CD14-positive monocyte (primary cell): ENCODE measurements at regions not wholly inside any gene's neighbourhood (a gene's known extent, or its start where the extent isn't known, plus 50 kb on each side); places are given as distances from the start of the nearest gene placed in this dataset.

Experiments used
- DNase-seq, 3 donors: peaks; one replicate each; pipeline ENCODE4 v3.0.0-alpha.2; 2011 to 2022
- H2AFZ ChIP-seq: 2 replicates; pipeline ENCODE4 v1.6.0; 2012; ENCODE audit warnings: mild to moderate bottlenecking, low read depth, low read length, inconsistent platforms; ENCODE audit not compliant: insufficient read depth, poor library complexity, severe bottlenecking
- H3K27ac ChIP-seq, 2 donors: 1 replicate in 1 of 2; 2 replicates in 1 of 2; pipeline ENCODE4 v1.5.1; 2012 to 2013; ENCODE audit warnings: low read length in 2 of 2, control low read depth in 1 of 2, inconsistent platforms in 1 of 2, low read depth in 1 of 2, mild to moderate bottlenecking in 1 of 2
- H3K27me3 ChIP-seq, 2 donors: one replicate each; pipeline versions ENCODE4 v1.6.0 to v1.6.1; 2011 to 2013; ENCODE audit warnings: low read length in 2 of 2; ENCODE audit not compliant: control insufficient read depth in 2 of 2, insufficient read depth in 2 of 2
- H3K36me3 ChIP-seq, 2 donors: replicated peaks in 1 of 2; 1 replicate in 1 of 2; 2 replicates in 1 of 2; pipeline versions ENCODE4 v1.5.1 to v1.6.1; 2012 to 2013; ENCODE audit warnings: low read length in 2 of 2, control low read depth in 1 of 2, inconsistent platforms in 1 of 2, mild to moderate bottlenecking in 1 of 2; ENCODE audit not compliant: insufficient read depth in 2 of 2, control insufficient read depth in 1 of 2
- H3K4me1 ChIP-seq, 2 donors: 1 replicate in 1 of 2; 2 replicates in 1 of 2; pipeline versions ENCODE4 v1.5.1 to v1.6.1; 2012 to 2013; ENCODE audit warnings: low read length in 2 of 2, control low read depth in 1 of 2, inconsistent platforms in 1 of 2, mild to moderate bottlenecking in 1 of 2, moderate library complexity in 1 of 2; ENCODE audit not compliant: insufficient read depth in 2 of 2, control insufficient read depth in 1 of 2
- H3K4me2 ChIP-seq: replicated peaks from 2 replicates; pipeline ENCODE3; 2012; ENCODE audit warnings: low read length, moderate library complexity, mild to moderate bottlenecking; ENCODE audit not compliant: poor library complexity, severe bottlenecking; ENCODE audit errors: extremely low read depth
- H3K4me3 ChIP-seq, 3 experiments: fragments of 200-600 bp in 1 of 3; sonication (generic) in 1 of 3; replicated peaks in 1 of 3; 1 replicate in 2 of 3; 2 replicates in 1 of 3; pipeline ENCODE4 v1.5.1; 2011 to 2013; ENCODE audit warnings: low read length in 3 of 3, mild to moderate bottlenecking in 3 of 3, control low read depth in 2 of 3, low read depth in 2 of 3, inconsistent platforms in 1 of 3, moderate library complexity in 1 of 3
- H3K79me2 ChIP-seq: 2 replicates; pipeline ENCODE4 v1.6.0; 2012; ENCODE audit warnings: mild to moderate bottlenecking, control low read depth, inconsistent platforms, low read length, moderate library complexity; ENCODE audit not compliant: insufficient read depth
- H3K9ac ChIP-seq: 2 replicates; pipeline ENCODE4 v1.6.0; 2017; ENCODE audit warnings: low read length, mild to moderate bottlenecking; ENCODE audit not compliant: insufficient read depth, poor library complexity, severe bottlenecking
- H3K9me3 ChIP-seq, 2 donors: replicated peaks in 1 of 2; 1 replicate in 1 of 2; 2 replicates in 1 of 2; pipeline versions ENCODE4 v1.5.1 to v1.6.1; 2012 to 2013; ENCODE audit warnings: low read length in 2 of 2, control low read depth in 1 of 2; ENCODE audit not compliant: control insufficient read depth in 1 of 2, insufficient read depth in 1 of 2
- H4K20me1 ChIP-seq: 2 replicates; pipeline ENCODE4 v1.6.0; 2012; ENCODE audit warnings: mild to moderate bottlenecking, low read length, control low read depth, moderate library complexity; ENCODE audit not compliant: insufficient read depth
- H3K27ac Mint-ChIP-seq, 7 donors: one replicate each; pipeline ENCODE4 v1.8.0; 2020; ENCODE audit warnings: mild to moderate bottlenecking in 7 of 7, mixed read lengths in 7 of 7, moderate library complexity in 6 of 7, inconsistent platforms in 2 of 7
- H3K27me3 Mint-ChIP-seq, 3 donors: one replicate each; pipeline ENCODE4 v1.8.0; 2021 to 2022; ENCODE audit warnings: low read depth in 3 of 3, mild to moderate bottlenecking in 3 of 3, mixed read lengths in 3 of 3, moderate library complexity in 3 of 3, inconsistent platforms in 1 of 3
- H3K36me3 Mint-ChIP-seq, 2 donors: one replicate each; pipeline ENCODE4 v1.8.0; 2020; ENCODE audit warnings: mixed read lengths in 2 of 2, inconsistent platforms in 1 of 2, mild to moderate bottlenecking in 1 of 2
- H3K4me1 Mint-ChIP-seq: one replicate; pipeline ENCODE4 v1.8.0; 2020; ENCODE audit warnings: mild to moderate bottlenecking, mixed read lengths
- H3K4me3 Mint-ChIP-seq, 2 donors: one replicate each; pipeline ENCODE4 v1.8.0; 2020; ENCODE audit warnings: mild to moderate bottlenecking in 2 of 2, mixed read lengths in 2 of 2, moderate library complexity in 1 of 2
- H3K9me3 Mint-ChIP-seq, 7 donors: one replicate each; pipeline ENCODE4 v1.8.0; 2020 to 2022; ENCODE audit warnings: mixed read lengths in 7 of 7, mild to moderate bottlenecking in 6 of 7, moderate library complexity in 6 of 7, inconsistent platforms in 2 of 7
- CTCF ChIP-seq: fragments of 200-600 bp; IDR thresholded peaks from one replicate; pipeline ENCODE4 v1.8.0; 2022; ENCODE audit warnings: antibody characterized with exemption, mild to moderate bottlenecking
- WGBS: methylation state at CpG from one replicate; pipeline ENCODE4 v1.1.5; 2013; ENCODE audit warnings: missing lambda C conversion rate; ENCODE audit not compliant: insufficient coverage; 5-methylcytosine and 5-hydroxymethylcytosine counted together
- intact Hi-C, 2 donors: fragments of 100-400 bp; cut with micrococcal nuclease; formaldehyde crosslinking; loops; one replicate each; pipeline versions ENCODE4 v1.15.0 to v1.15.1; 2023

GRCh38 chr5:175257128-175257846 is 186.7 kb downstream of the DRD1 start:
- no peaks in the 10 kb centered on the region for H3K36me3 Mint-ChIP-seq
- WGBS = 43% methylated on average over 2 of the region's 4 CpGs

GRCh38 chr5:175254155-175254554 is 189.8 kb downstream of the DRD1 start:
- no peak for TF ChIP-seq CTCF
- no peak overlapping the region for H3K27ac ChIP-seq
- no CpG with 5 or more reads among the region's 1 CpG for WGBS
- H3K36me3 Mint-ChIP-seq = no peaks in the 10 kb centered on the region
- no peak overlapping the region for H3K27ac Mint-ChIP-seq
- no peaks in the 10 kb centered on the region for H3K36me3 ChIP-seq
- H3K4me3 Mint-ChIP-seq = no peak overlapping the region
- H3K27me3 ChIP-seq = no peaks in the 10 kb centered on the region
- peaks cover 0 to 7% (median 0%) of the 10 kb centered on the region in 7 donors for H3K9me3 Mint-ChIP-seq
- no peak overlapping the region for H3K4me3 ChIP-seq
- no peak for DNase-seq
- H3K4me1 ChIP-seq = no peaks in the 10 kb centered on the region
- H4K20me1 ChIP-seq = no peaks in the 10 kb centered on the region
- no peaks in the 10 kb centered on the region for H3K4me1 Mint-ChIP-seq
- H3K79me2 ChIP-seq = no peaks in the 10 kb centered on the region
- H2AFZ ChIP-seq = no peak overlapping the region
- H3K27me3 Mint-ChIP-seq = peaks cover 0 to 2% (median 0%) of the 10 kb centered on the region in 3 donors
- H3K9ac ChIP-seq = no peak overlapping the region
- intact Hi-C loops = no loop called here
- no peak overlapping the region for H3K4me2 ChIP-seq
- no peaks in the 10 kb centered on the region for H3K9me3 ChIP-seq

More at GRCh38 chr5:175257128-175257846, 186.7 kb downstream of the DRD1 start:
- H3K4me3 ChIP-seq = no peak overlapping the region
- no peak overlapping the region for H3K27ac ChIP-seq
- no peak overlapping the region for H3K9ac ChIP-seq
- H3K4me1 Mint-ChIP-seq = no peaks in the 10 kb centered on the region
- TF ChIP-seq CTCF = no peak
- H3K9me3 Mint-ChIP-seq = peaks cover 0 to 7% (median 2%) of the 10 kb centered on the region in 7 donors
- H2AFZ ChIP-seq = no peak overlapping the region
- H3K27me3 Mint-ChIP-seq = peaks cover 1 to 2% (median 2%) of the 10 kb centered on the region in 3 donors
- no peaks in the 10 kb centered on the region for H3K9me3 ChIP-seq
- no peak overlapping the region for H3K4me3 Mint-ChIP-seq
- intact Hi-C loops = no loop called here
- H3K4me1 ChIP-seq = no peaks in the 10 kb centered on the region
- no peaks in the 10 kb centered on the region for H3K27me3 ChIP-seq
- no peak for DNase-seq
- no peak overlapping the region for H3K27ac Mint-ChIP-seq
- no peaks in the 10 kb centered on the region for H3K79me2 ChIP-seq
- H3K36me3 ChIP-seq = no peaks in the 10 kb centered on the region
- H3K4me2 ChIP-seq = no peak overlapping the region
- no peaks in the 10 kb centered on the region for H4K20me1 ChIP-seq
